GM23338 (cell line): ENCODE measurements at regions not wholly inside any gene's neighbourhood (a gene's known extent, or its start where the extent isn't known, plus 50 kb on each side); places are given as distances from the start of the nearest gene placed in this dataset.

Source experiments
- CREB1 ChIP-seq: fragments of 250-450 bp; sonication (Bioruptor Pico); IDR thresholded peaks from 2 replicates; pipeline ENCODE4 v1.5.0; 2020; ENCODE audit warnings: low read depth, mild to moderate bottlenecking, moderate library complexity
- EZH2 ChIP-seq: fragments of 200-600 bp; sonication (generic); IDR thresholded peaks from one replicate; pipeline ENCODE4 v1.8.0; 2017; ENCODE audit warnings: antibody characterized with exemption, mild to moderate bottlenecking, low read depth; ENCODE audit not compliant: unreplicated experiment
- EZH2phosphoT487 ChIP-seq: fragments of 200-600 bp; sonication (generic); IDR thresholded peaks from one replicate; pipeline ENCODE4 v1.8.1; 2018; ENCODE audit warnings: antibody characterized with exemption; ENCODE audit not compliant: unreplicated experiment
- JUNB ChIP-seq: IDR thresholded peaks from one replicate; pipeline ENCODE4 v1.6.1; 2016; ENCODE audit warnings: antibody characterized with exemption; ENCODE audit not compliant: unreplicated experiment
- NANOG ChIP-seq: IDR thresholded peaks from 2 replicates; pipeline ENCODE4 v1.6.1; 2016; ENCODE audit warnings: antibody characterized with exemption, borderline replicate concordance
- POLR2AphosphoS5 ChIP-seq: IDR thresholded peaks from 2 replicates; pipeline ENCODE4 v1.6.1; 2016; ENCODE audit warnings: antibody characterized with exemption, low read depth
- STAT1 ChIP-seq: IDR thresholded peaks from one replicate; pipeline ENCODE4 v1.6.1; 2016; ENCODE audit warnings: antibody characterized with exemption; ENCODE audit not compliant: unreplicated experiment
- ZNF331 ChIP-seq: fragments of 250-450 bp; sonication (Bioruptor Pico); IDR thresholded peaks from 2 replicates; pipeline ENCODE4 v1.5.0; 2020; ENCODE audit warnings: low read depth, mild to moderate bottlenecking, moderate library complexity
- TF ChIP-seq, protein P1 (sequence below), 2 experiments: fragments of 200-600 bp in 1 of 2; sonication (generic) in 1 of 2; conservative IDR thresholded peaks; 2 replicates each; pipeline versions ENCODE4 v1.5.1 to v1.6.1; 2016 to 2017; ENCODE audit warnings: antibody characterized with exemption in 2 of 2, low read depth in 2 of 2, mild to moderate bottlenecking in 2 of 2, moderate library complexity in 1 of 2

DNA sequence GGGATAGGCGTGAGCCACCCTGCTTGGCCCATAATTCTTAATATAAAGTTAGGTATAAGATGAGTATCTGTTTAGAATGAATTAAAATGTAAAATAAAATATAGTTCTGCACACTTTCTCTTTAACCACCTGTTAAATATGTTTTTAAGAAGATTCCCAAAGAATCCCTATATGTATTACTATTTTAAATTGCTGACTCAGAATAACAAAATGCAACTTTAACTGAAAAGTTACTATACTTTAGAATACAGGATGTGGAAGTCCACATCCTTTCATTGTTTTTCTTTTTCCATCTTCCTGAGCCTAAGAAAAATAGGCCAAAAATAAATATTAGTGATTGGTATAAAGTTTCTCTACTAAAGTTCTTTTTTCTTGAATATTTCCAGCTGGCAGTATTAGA lies 325.6 kb upstream of the EYS start:
- TF ChIP-seq, protein P1, sequence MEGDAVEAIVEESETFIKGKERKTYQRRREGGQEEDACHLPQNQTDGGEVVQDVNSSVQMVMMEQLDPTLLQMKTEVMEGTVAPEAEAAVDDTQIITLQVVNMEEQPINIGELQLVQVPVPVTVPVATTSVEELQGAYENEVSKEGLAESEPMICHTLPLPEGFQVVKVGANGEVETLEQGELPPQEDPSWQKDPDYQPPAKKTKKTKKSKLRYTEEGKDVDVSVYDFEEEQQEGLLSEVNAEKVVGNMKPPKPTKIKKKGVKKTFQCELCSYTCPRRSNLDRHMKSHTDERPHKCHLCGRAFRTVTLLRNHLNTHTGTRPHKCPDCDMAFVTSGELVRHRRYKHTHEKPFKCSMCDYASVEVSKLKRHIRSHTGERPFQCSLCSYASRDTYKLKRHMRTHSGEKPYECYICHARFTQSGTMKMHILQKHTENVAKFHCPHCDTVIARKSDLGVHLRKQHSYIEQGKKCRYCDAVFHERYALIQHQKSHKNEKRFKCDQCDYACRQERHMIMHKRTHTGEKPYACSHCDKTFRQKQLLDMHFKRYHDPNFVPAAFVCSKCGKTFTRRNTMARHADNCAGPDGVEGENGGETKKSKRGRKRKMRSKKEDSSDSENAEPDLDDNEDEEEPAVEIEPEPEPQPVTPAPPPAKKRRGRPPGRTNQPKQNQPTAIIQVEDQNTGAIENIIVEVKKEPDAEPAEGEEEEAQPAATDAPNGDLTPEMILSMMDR (conservative IDR thresholded peaks at IDR 0.05; ENCODE audit: low read depth in 2 of 2) = no peak
- TF ChIP-seq CREB1 (CRISPR knock-in tag) (no peak), POLR2AphosphoS5 (no peak), EZH2 (no peak), ZNF331 (no peak), JUNB (no peak), EZH2phosphoT487 (no peak), STAT1 (no peak), NANOG (no peak)
